ENCODE measurements at regions not wholly inside any gene's neighbourhood (a gene's known extent, or its start where the extent isn't known, plus 50 kb on each side); places are given as distances from the start of the nearest gene placed in this dataset.

GRCh38 chr2:19712850-19713249 lies 188.9 kb downstream of the TTC32 start:
- Histone ChIP-seq H3K9ac (ENCODE audit: extremely low read depth, low read length, poor library complexity, severe bottlenecking) (no peak overlapping the region), H3K27me3 (ENCODE audit: control insufficient read depth, insufficient read depth, low read length, poor library complexity, severe bottlenecking) (no peaks in the 10 kb centered on the region), H3K36me3 (ENCODE audit: control insufficient read depth, insufficient read depth, low read length) (no peaks in the 10 kb centered on the region), H3K9me3 (ENCODE audit: control insufficient read depth, low read length) (no peaks in the 10 kb centered on the region), H3K4me3 (ENCODE audit: low read length) (no peak overlapping the region), H3K27ac (ENCODE audit: low read depth, low read length) (no peak overlapping the region), H3K4me1 (ENCODE audit: control insufficient read depth, insufficient read depth, low read length) (no peaks in the 10 kb centered on the region)
- H3K27me3 Mint-ChIP-seq (ENCODE audit: insufficient read depth) = peaks cover 4% of the 10 kb centered on the region
- no peak overlapping the region for H3K27ac Mint-ChIP-seq
- peaks cover 4% of the 10 kb centered on the region for H3K9me3 Mint-ChIP-seq
- TF ChIP-seq CTCF (conservative IDR thresholded peaks at IDR 0.05) = no peak
- H3K4me1 Mint-ChIP-seq = peaks cover 4% of the 10 kb centered on the region
- H3K36me3 Mint-ChIP-seq (ENCODE audit: low read depth) = no peaks in the 10 kb centered on the region
- no peak overlapping the region for H3K4me3 Mint-ChIP-seq
- DNase-seq = no peak
- 91 to 97% methylated on average over 3 to 4 of the region's 4 CpGs for WGBS, 2 experiments (ENCODE audit: insufficient coverage in 1 of 2, insufficient read length in 1 of 2)

GRCh38 chr2:19711470-19712372 lies 190.1 kb downstream of the TTC32 start:
- Mint-ChIP-seq H3K9me3 (peaks cover 4% of the 10 kb centered on the region), H3K36me3 (ENCODE audit: low read depth) (no peaks in the 10 kb centered on the region), H3K27ac (peak overlapping the region; percentile 35), H3K4me3 (no peak overlapping the region), H3K27me3 (ENCODE audit: insufficient read depth) (peaks cover 4% of the 10 kb centered on the region), H3K4me1 (peaks cover 4% of the 10 kb centered on the region)
- Histone ChIP-seq H3K9ac (ENCODE audit: extremely low read depth, low read length, poor library complexity, severe bottlenecking) (no peak overlapping the region), H3K9me3 (ENCODE audit: control insufficient read depth, low read length) (no peaks in the 10 kb centered on the region), H3K27me3 (ENCODE audit: control insufficient read depth, insufficient read depth, low read length, poor library complexity, severe bottlenecking) (no peaks in the 10 kb centered on the region), H3K36me3 (ENCODE audit: control insufficient read depth, insufficient read depth, low read length) (no peaks in the 10 kb centered on the region), H3K4me3 (ENCODE audit: low read length) (no peak overlapping the region), H3K4me1 (ENCODE audit: control insufficient read depth, insufficient read depth, low read length) (no peaks in the 10 kb centered on the region), H3K27ac (ENCODE audit: low read depth, low read length) (no peak overlapping the region)
- WGBS, 2 experiments (ENCODE audit: insufficient coverage in 1 of 2, insufficient read length in 1 of 2) = 81 to 100% methylated on average over 1 to 5 of the region's 5 CpGs
- peak; percentile 82 for DNase-seq
- no peak for TF ChIP-seq CTCF (conservative IDR thresholded peaks at IDR 0.05)

GRCh38 chr2:19710230-19710629 lies 191.6 kb downstream of the TTC32 start:
- Histone ChIP-seq H3K27me3 (ENCODE audit: control insufficient read depth, insufficient read depth, low read length, poor library complexity, severe bottlenecking) (no peaks in the 10 kb centered on the region), H3K4me3 (ENCODE audit: low read length) (no peak overlapping the region), H3K36me3 (ENCODE audit: control insufficient read depth, insufficient read depth, low read length) (no peaks in the 10 kb centered on the region), H3K9ac (ENCODE audit: extremely low read depth, low read length, poor library complexity, severe bottlenecking) (no peak overlapping the region), H3K27ac (ENCODE audit: low read depth, low read length) (no peak overlapping the region), H3K4me1 (ENCODE audit: control insufficient read depth, insufficient read depth, low read length) (no peaks in the 10 kb centered on the region), H3K9me3 (ENCODE audit: control insufficient read depth, low read length) (no peaks in the 10 kb centered on the region)
- Mint-ChIP-seq H3K9me3 (peaks cover 4% of the 10 kb centered on the region), H3K36me3 (ENCODE audit: low read depth) (no peaks in the 10 kb centered on the region), H3K4me1 (peaks cover 4% of the 10 kb centered on the region), H3K27me3 (ENCODE audit: insufficient read depth) (peaks cover 4% of the 10 kb centered on the region), H3K27ac (no peak overlapping the region), H3K4me3 (no peak overlapping the region)
- no peak for DNase-seq
- no peak for TF ChIP-seq CTCF (conservative IDR thresholded peaks at IDR 0.05)
- 79 to 91% methylated on average over 2 of the region's 2 CpGs for WGBS, 2 experiments (ENCODE audit: insufficient coverage in 1 of 2, insufficient read length in 1 of 2)
